ENCODE measurements at regions not wholly inside any gene's neighbourhood (a gene's known extent, or its start where the extent isn't known, plus 50 kb on each side); places are given as distances from the start of the nearest gene placed in this dataset.

DNA sequence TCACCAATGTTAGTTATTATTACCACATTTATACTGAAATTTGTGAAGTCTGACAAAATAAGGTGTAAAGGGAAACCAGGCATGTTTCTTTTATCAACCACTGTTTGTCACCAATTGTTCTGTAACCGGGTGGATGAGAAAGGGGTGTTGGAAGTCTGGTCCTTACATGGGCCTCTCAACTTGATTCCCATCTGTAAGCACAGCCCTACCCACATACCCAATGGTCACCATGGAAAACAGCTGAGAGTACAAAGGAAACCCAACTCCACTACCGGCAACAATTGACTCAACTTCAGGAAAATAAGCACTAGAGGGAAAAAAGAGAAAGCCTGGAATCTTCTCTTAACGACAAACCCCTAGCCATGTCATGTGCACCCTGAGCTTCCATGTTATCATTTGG lies 70.8 kb upstream of the PTCHD1 start:
- H3K4me3 Mint-ChIP-seq = no peak overlapping the region
- H3K27ac Mint-ChIP-seq = no peak overlapping the region

DNA sequence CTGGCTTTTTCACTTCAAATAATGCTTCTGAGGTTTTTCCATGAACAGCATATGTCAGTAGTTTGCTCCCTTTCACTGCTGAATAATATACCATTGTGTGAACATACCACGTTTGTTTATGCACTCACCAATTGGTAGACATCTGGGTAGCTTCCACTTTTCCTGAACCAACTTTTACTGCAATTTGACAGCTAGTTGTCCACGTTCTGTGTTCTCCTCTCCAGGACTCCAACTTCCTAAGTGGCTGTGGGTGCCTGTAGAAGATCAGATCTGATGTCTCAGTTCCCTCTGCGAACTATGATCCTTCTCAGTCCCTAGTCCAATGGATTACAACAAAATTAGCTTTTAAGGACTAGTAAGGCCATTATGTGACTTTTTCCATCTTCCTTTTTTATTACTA lies 64.7 kb upstream of the PTCHD1 start:
- TF ChIP-seq, protein P1, sequence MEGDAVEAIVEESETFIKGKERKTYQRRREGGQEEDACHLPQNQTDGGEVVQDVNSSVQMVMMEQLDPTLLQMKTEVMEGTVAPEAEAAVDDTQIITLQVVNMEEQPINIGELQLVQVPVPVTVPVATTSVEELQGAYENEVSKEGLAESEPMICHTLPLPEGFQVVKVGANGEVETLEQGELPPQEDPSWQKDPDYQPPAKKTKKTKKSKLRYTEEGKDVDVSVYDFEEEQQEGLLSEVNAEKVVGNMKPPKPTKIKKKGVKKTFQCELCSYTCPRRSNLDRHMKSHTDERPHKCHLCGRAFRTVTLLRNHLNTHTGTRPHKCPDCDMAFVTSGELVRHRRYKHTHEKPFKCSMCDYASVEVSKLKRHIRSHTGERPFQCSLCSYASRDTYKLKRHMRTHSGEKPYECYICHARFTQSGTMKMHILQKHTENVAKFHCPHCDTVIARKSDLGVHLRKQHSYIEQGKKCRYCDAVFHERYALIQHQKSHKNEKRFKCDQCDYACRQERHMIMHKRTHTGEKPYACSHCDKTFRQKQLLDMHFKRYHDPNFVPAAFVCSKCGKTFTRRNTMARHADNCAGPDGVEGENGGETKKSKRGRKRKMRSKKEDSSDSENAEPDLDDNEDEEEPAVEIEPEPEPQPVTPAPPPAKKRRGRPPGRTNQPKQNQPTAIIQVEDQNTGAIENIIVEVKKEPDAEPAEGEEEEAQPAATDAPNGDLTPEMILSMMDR (IDR thresholded peaks at IDR 0.05; ENCODE audit: unreplicated experiment in 3 of 3) = no peak
- no peak overlapping the region for H3K4me3 Mint-ChIP-seq
- no peak overlapping the region for H3K27ac Mint-ChIP-seq
- H3K9me3 Mint-ChIP-seq = no peaks in the 10 kb centered on the region
- no peaks in the 10 kb centered on the region for H3K4me1 Mint-ChIP-seq
- no peaks in the 10 kb centered on the region for H3K27me3 Mint-ChIP-seq (ENCODE audit: low read depth)
- H3K36me3 Mint-ChIP-seq (ENCODE audit: low read depth) = no peaks in the 10 kb centered on the region

More for the DNA sequence above, 70.8 kb upstream of the PTCHD1 start:
- no peaks in the 10 kb centered on the region for H3K27me3 Mint-ChIP-seq (ENCODE audit: low read depth)
- no peaks in the 10 kb centered on the region for H3K36me3 Mint-ChIP-seq (ENCODE audit: low read depth)
- TF ChIP-seq, protein P1 (IDR thresholded peaks at IDR 0.05; ENCODE audit: unreplicated experiment in 3 of 3) = no peak
- H3K4me1 Mint-ChIP-seq = no peaks in the 10 kb centered on the region
- peaks cover 22% of the 10 kb centered on the region for H3K9me3 Mint-ChIP-seq

DNA sequence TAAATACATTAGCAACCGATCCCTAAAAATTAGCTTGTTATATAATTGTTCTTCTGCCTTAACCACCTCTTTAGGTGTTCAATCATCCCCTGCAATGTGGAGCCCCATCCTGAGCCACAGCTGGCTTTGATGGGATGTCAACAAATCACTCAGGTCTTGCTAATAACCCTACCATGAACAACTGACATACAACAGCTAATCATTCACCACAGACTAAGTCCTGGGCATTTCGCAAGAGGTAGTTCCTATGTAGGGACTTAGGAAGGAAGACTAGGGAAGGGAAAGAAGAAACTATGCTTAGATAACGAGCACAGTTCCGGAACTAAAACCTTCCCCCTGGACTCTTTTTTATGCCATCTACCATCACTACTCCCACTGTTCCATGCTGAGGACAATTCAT lies 63.6 kb upstream of the PTCHD1 start:
- H3K27ac Mint-ChIP-seq = no peak overlapping the region
- H3K4me1 Mint-ChIP-seq = no peaks in the 10 kb centered on the region
- H3K36me3 Mint-ChIP-seq (ENCODE audit: low read depth) = no peaks in the 10 kb centered on the region
- TF ChIP-seq, protein P1 (IDR thresholded peaks at IDR 0.05; ENCODE audit: unreplicated experiment in 3 of 3) = no peak
- no peaks in the 10 kb centered on the region for H3K27me3 Mint-ChIP-seq (ENCODE audit: low read depth)
- no peak overlapping the region for H3K4me3 Mint-ChIP-seq
- no peaks in the 10 kb centered on the region for H3K9me3 Mint-ChIP-seq

DNA sequence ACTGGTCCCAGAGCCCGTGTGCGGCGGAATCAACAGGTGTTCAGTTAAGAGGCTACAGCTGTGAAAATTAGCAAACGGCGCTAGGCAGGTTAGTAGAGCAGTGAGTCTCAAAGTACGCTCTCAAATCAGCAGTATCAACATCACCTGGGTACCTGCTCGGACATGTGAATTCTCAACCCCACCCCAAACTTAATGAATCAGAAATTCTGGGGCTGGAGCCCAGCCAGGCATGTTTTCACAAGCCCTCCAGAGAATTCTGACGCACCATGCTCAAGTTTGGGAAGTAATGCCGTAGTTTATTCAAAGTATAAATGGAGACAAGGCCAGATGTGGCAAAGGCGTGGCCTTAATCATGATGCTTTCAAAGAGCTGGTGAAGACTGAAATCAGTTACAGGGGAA lies 58.2 kb upstream of the PTCHD1 start:
- H3K27ac Mint-ChIP-seq = no peak overlapping the region

More for the DNA sequence above, 58.2 kb upstream of the PTCHD1 start:
- Mint-ChIP-seq H3K9me3 (no peaks in the 10 kb centered on the region), H3K27me3 (ENCODE audit: low read depth) (peaks cover 3% of the 10 kb centered on the region), H3K4me3 (no peak overlapping the region), H3K4me1 (no peaks in the 10 kb centered on the region), H3K36me3 (ENCODE audit: low read depth) (no peaks in the 10 kb centered on the region)
- TF ChIP-seq, protein P1 (IDR thresholded peaks at IDR 0.05; ENCODE audit: unreplicated experiment in 3 of 3) = no peak

Data from nephron (organoid).